HepG2 (cell line): ENCODE measurements at regions not wholly inside any gene's neighbourhood (a gene's known extent, or its start where the extent isn't known, plus 50 kb on each side); places are given as distances from the start of the nearest gene placed in this dataset.

Source experiments
- EZH2 ChIP-seq: conservative IDR thresholded peaks from 2 replicates; pipeline ENCODE4 v1.6.1; 2012; ENCODE audit warnings: mild to moderate bottlenecking, low read depth, low read length, moderate library complexity
- NFE2L2 ChIP-seq: fragments of 150-350 bp; IDR thresholded peaks from 2 replicates; pipeline ENCODE4 v1.6.1; 2014; ENCODE audit warnings: low read length
- SRSF1 ChIP-seq: fragments of 200-400 bp; formaldehyde crosslinking; optimal IDR thresholded peaks from 2 replicates; pipeline ENCODE3; 2017; ENCODE audit warnings: mild to moderate bottlenecking, low read depth, low read length, moderate library complexity
- SUZ12 ChIP-seq: fragments of 150-350 bp; IDR thresholded peaks from 2 replicates; pipeline ENCODE4 v1.6.1; 2014; ENCODE audit warnings: low read depth, low read length
- TSC22D2 ChIP-seq: sonication (generic); formaldehyde crosslinking; IDR thresholded peaks from 2 replicates; pipeline ENCODE4 v1.5.1; 2020; ENCODE audit warnings: missing genetic modification reagents, mild to moderate bottlenecking, borderline replicate concordance
- ZBTB7A ChIP-seq: sonication (generic); formaldehyde crosslinking; IDR thresholded peaks from 2 replicates; pipeline ENCODE4 v1.8.0; 2022; ENCODE audit warnings: mild to moderate bottlenecking, missing genetic modification reagents
- ZNF121 ChIP-seq: sonication (generic); formaldehyde crosslinking; IDR thresholded peaks from 2 replicates; pipeline ENCODE4 v1.5.0; 2020; ENCODE audit warnings: mild to moderate bottlenecking, missing genetic modification reagents
- ZNF24 ChIP-seq: fragments of 450-650 bp; IDR thresholded peaks from 2 replicates; pipeline ENCODE4 v1.6.1; 2017; ENCODE audit warnings: antibody characterized with exemption, mild to moderate bottlenecking
- ZZZ3 ChIP-seq: sonication (generic); formaldehyde crosslinking; IDR thresholded peaks from 2 replicates; pipeline ENCODE4 v1.4.0; 2020; ENCODE audit warnings: missing genetic modification reagents, mild to moderate bottlenecking, borderline replicate concordance
- TF ChIP-seq, protein P1 (sequence below): sonication (generic); formaldehyde crosslinking; IDR thresholded peaks from 2 replicates; pipeline ENCODE4 v1.4.0; 2020; ENCODE audit warnings: missing genetic modification reagents, borderline replicate concordance
- TF ChIP-seq, protein P2 (sequence below), 2 experiments: IDR thresholded peaks; 2 replicates each; pipeline ENCODE4 v1.6.1; 2011 to 2012; ENCODE audit warnings: low read length in 2 of 2, borderline replicate concordance in 1 of 2, low read depth in 1 of 2, mild to moderate bottlenecking in 1 of 2, moderate library complexity in 1 of 2
- TF ChIP-seq, protein P3 (sequence below): sonication (generic); formaldehyde crosslinking; IDR thresholded peaks from 2 replicates; pipeline ENCODE4 v1.8.1; 2022; ENCODE audit warnings: low read depth, mild to moderate bottlenecking, missing genetic modification reagents
- TF ChIP-seq, protein P4 (sequence below): sonication (generic); formaldehyde crosslinking; IDR thresholded peaks from 2 replicates; pipeline ENCODE4 v1.5.0; 2020; ENCODE audit warnings: mild to moderate bottlenecking, missing genetic modification reagents, moderate library complexity
- TF ChIP-seq, protein P5 (sequence below): sonication (generic); formaldehyde crosslinking; IDR thresholded peaks from 2 replicates; pipeline ENCODE4; 2020; ENCODE audit warnings: missing genetic modification reagents, mild to moderate bottlenecking, borderline replicate concordance

DNA sequence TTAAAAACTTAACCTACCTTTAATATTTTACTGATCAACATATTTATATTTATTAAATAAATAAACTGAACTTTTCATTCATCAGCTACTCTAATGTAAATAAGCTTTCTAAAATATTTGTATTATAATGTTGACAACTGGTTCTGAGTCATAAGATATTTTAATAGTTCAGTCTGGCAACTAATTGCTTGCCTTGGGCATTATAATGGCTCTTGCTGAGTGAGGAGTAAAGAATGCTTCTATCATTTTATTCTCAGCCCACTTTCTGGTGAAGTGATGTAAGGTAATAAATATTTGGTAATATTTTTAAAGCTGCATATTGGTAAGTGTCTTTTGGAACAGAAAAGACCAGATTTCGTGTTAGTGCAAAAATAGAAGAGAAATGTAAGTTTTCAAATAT, 81.5 kb downstream of the DIPK2A start:
- TF ChIP-seq ZNF24 (no peak), EZH2 (no peak), TSC22D2 (CRISPR knock-in tag) (no peak), SRSF1 (no peak), ZZZ3 (CRISPR knock-in tag) (no peak), ZBTB7A (CRISPR knock-in tag) (no peak), SUZ12 (no peak), NFE2L2 (no peak), ZNF121 (CRISPR knock-in tag) (no peak)
- TF ChIP-seq, protein P1, sequence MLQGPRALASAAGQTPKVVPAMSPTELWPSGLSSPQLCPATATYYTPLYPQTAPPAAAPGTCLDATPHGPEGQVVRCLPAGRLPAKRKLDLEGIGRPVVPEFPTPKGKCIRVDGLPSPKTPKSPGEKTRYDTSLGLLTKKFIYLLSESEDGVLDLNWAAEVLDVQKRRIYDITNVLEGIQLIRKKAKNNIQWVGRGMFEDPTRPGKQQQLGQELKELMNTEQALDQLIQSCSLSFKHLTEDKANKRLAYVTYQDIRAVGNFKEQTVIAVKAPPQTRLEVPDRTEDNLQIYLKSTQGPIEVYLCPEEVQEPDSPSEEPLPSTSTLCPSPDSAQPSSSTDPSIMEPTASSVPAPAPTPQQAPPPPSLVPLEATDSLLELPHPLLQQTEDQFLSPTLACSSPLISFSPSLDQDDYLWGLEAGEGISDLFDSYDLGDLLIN (CRISPR knock-in tag): no peak
- TF ChIP-seq, protein P2, sequence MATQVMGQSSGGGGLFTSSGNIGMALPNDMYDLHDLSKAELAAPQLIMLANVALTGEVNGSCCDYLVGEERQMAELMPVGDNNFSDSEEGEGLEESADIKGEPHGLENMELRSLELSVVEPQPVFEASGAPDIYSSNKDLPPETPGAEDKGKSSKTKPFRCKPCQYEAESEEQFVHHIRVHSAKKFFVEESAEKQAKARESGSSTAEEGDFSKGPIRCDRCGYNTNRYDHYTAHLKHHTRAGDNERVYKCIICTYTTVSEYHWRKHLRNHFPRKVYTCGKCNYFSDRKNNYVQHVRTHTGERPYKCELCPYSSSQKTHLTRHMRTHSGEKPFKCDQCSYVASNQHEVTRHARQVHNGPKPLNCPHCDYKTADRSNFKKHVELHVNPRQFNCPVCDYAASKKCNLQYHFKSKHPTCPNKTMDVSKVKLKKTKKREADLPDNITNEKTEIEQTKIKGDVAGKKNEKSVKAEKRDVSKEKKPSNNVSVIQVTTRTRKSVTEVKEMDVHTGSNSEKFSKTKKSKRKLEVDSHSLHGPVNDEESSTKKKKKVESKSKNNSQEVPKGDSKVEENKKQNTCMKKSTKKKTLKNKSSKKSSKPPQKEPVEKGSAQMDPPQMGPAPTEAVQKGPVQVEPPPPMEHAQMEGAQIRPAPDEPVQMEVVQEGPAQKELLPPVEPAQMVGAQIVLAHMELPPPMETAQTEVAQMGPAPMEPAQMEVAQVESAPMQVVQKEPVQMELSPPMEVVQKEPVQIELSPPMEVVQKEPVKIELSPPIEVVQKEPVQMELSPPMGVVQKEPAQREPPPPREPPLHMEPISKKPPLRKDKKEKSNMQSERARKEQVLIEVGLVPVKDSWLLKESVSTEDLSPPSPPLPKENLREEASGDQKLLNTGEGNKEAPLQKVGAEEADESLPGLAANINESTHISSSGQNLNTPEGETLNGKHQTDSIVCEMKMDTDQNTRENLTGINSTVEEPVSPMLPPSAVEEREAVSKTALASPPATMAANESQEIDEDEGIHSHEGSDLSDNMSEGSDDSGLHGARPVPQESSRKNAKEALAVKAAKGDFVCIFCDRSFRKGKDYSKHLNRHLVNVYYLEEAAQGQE (IDR thresholded peaks at IDR 0.05; ENCODE audit: borderline replicate concordance in 1 of 2, low read depth in 1 of 2, low read length in 2 of 2): no peak
- TF ChIP-seq, protein P3, sequence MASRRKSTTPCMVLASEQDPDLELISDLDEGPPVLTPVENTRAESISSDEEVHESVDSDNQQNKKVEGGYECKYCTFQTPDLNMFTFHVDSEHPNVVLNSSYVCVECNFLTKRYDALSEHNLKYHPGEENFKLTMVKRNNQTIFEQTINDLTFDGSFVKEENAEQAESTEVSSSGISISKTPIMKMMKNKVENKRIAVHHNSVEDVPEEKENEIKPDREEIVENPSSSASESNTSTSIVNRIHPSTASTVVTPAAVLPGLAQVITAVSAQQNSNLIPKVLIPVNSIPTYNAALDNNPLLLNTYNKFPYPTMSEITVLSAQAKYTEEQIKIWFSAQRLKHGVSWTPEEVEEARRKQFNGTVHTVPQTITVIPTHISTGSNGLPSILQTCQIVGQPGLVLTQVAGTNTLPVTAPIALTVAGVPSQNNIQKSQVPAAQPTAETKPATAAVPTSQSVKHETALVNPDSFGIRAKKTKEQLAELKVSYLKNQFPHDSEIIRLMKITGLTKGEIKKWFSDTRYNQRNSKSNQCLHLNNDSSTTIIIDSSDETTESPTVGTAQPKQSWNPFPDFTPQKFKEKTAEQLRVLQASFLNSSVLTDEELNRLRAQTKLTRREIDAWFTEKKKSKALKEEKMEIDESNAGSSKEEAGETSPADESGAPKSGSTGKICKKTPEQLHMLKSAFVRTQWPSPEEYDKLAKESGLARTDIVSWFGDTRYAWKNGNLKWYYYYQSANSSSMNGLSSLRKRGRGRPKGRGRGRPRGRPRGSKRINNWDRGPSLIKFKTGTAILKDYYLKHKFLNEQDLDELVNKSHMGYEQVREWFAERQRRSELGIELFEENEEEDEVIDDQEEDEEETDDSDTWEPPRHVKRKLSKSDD (CRISPR knock-in tag): no peak
- TF ChIP-seq, protein P4, sequence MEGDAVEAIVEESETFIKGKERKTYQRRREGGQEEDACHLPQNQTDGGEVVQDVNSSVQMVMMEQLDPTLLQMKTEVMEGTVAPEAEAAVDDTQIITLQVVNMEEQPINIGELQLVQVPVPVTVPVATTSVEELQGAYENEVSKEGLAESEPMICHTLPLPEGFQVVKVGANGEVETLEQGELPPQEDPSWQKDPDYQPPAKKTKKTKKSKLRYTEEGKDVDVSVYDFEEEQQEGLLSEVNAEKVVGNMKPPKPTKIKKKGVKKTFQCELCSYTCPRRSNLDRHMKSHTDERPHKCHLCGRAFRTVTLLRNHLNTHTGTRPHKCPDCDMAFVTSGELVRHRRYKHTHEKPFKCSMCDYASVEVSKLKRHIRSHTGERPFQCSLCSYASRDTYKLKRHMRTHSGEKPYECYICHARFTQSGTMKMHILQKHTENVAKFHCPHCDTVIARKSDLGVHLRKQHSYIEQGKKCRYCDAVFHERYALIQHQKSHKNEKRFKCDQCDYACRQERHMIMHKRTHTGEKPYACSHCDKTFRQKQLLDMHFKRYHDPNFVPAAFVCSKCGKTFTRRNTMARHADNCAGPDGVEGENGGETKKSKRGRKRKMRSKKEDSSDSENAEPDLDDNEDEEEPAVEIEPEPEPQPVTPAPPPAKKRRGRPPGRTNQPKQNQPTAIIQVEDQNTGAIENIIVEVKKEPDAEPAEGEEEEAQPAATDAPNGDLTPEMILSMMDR (CRISPR knock-in tag): no peak
- TF ChIP-seq, protein P5, sequence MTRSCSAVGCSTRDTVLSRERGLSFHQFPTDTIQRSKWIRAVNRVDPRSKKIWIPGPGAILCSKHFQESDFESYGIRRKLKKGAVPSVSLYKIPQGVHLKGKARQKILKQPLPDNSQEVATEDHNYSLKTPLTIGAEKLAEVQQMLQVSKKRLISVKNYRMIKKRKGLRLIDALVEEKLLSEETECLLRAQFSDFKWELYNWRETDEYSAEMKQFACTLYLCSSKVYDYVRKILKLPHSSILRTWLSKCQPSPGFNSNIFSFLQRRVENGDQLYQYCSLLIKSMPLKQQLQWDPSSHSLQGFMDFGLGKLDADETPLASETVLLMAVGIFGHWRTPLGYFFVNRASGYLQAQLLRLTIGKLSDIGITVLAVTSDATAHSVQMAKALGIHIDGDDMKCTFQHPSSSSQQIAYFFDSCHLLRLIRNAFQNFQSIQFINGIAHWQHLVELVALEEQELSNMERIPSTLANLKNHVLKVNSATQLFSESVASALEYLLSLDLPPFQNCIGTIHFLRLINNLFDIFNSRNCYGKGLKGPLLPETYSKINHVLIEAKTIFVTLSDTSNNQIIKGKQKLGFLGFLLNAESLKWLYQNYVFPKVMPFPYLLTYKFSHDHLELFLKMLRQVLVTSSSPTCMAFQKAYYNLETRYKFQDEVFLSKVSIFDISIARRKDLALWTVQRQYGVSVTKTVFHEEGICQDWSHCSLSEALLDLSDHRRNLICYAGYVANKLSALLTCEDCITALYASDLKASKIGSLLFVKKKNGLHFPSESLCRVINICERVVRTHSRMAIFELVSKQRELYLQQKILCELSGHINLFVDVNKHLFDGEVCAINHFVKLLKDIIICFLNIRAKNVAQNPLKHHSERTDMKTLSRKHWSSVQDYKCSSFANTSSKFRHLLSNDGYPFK: no peak
